ENCODE measurements at regions not wholly inside any gene's neighbourhood (a gene's known extent, or its start where the extent isn't known, plus 50 kb on each side); places are given as distances from the start of the nearest gene placed in this dataset.

- ChIA-PET CTCF (no interaction called here), POLR2A (no interaction called here)
- Mint-ChIP-seq H3K9me3 (peaks cover 12% of the 10 kb centered on the region), H3K4me1 (peaks cover 21% of the 10 kb centered on the region), H3K4me3 (no peak overlapping the region), H3K27me3 (ENCODE audit: low read depth) (no peaks in the 10 kb centered on the region), H3K36me3 (0 out of 2 replicates have a peak, but pooled peaks cover 3% of the 10 kb centered on the region), H3K27ac (no peak overlapping the region)
- no peak for TF ChIP-seq ZNF219 (CRISPR knock-in tag; IDR thresholded peaks at IDR 0.05; ENCODE audit: borderline replicate concordance)
- no peak for TF ChIP-seq FOXK1 (CRISPR knock-in tag; IDR thresholded peaks at IDR 0.05)
- no peak for DNase-seq (ENCODE audit: low spot score)
- no peak for ATAC-seq
Observed at GRCh38 chr3:189386739-189387138, 215.0 kb downstream of the TPRG1 start.

GRCh38 chr3:189389346-189389745 is 217.6 kb downstream of the TPRG1 start:
- Mint-ChIP-seq H3K27me3 (ENCODE audit: low read depth) (no peaks in the 10 kb centered on the region), H3K36me3 (no peaks in the 10 kb centered on the region), H3K4me1 (no peaks in the 10 kb centered on the region), H3K27ac (no peak overlapping the region), H3K9me3 (peaks cover 5% of the 10 kb centered on the region), H3K4me3 (no peak overlapping the region)
- no peak for TF ChIP-seq FOXP4 (CRISPR knock-in tag; IDR thresholded peaks at IDR 0.05)
- no peak for TF ChIP-seq NFATC4 (CRISPR knock-in tag; IDR thresholded peaks at IDR 0.05)
- no peak for TF ChIP-seq ZSCAN18 (CRISPR knock-in tag; IDR thresholded peaks at IDR 0.05)
- no peak for TF ChIP-seq MXD4 (CRISPR knock-in tag; IDR thresholded peaks at IDR 0.05; ENCODE audit: borderline replicate concordance)
- TF ChIP-seq MAX (CRISPR knock-in tag; IDR thresholded peaks at IDR 0.05), result no peak
- TF ChIP-seq ZNF138 (CRISPR knock-in tag; conservative IDR thresholded peaks at IDR 0.05), result no peak
- no peak for TF ChIP-seq ZNF317 (CRISPR knock-in tag; IDR thresholded peaks at IDR 0.05; ENCODE audit: borderline replicate concordance, low read depth)
- no peak for TF ChIP-seq E2F4 (CRISPR knock-in tag; IDR thresholded peaks at IDR 0.05; ENCODE audit: borderline replicate concordance, low read depth)
- TF ChIP-seq PRDM15 (CRISPR knock-in tag; IDR thresholded peaks at IDR 0.05), result no peak
- ChIA-PET POLR2A (no interaction called here), CTCF (no interaction called here)
- ATAC-seq, result no peak
- no peak for DNase-seq (ENCODE audit: low spot score)

- no peaks in the 10 kb centered on the region for H3K27me3 Mint-ChIP-seq (ENCODE audit: low read depth)
- no peak overlapping the region for H3K27ac Mint-ChIP-seq
- no peak for TF ChIP-seq ZNF263 (CRISPR knock-in tag; IDR thresholded peaks at IDR 0.05; ENCODE audit: low read depth)
- TF ChIP-seq GABPB1 (CRISPR knock-in tag; IDR thresholded peaks at IDR 0.05), result peak; percentile 68; the same call in 1 of the 2 replicates
- CTCF ChIA-PET, result no interaction called here
- H3K9me3 Mint-ChIP-seq, result peaks cover 5% of the 10 kb centered on the region
- POLR2A ChIA-PET, result no interaction called here
- ATAC-seq (no peak), DNase-seq (ENCODE audit: low spot score) (no peak)
- H3K4me3 Mint-ChIP-seq, result no peak overlapping the region
- H3K36me3 Mint-ChIP-seq, result no peaks in the 10 kb centered on the region
- H3K4me1 Mint-ChIP-seq, result no peaks in the 10 kb centered on the region
Observed at GRCh38 chr3:189393598-189393997, 221.8 kb downstream of the TPRG1 start.

All from WTC11 (cell line).